H9 (cell line): ENCODE measurements at regions not wholly inside any gene's neighbourhood (a gene's known extent, or its start where the extent isn't known, plus 50 kb on each side); places are given as distances from the start of the nearest gene placed in this dataset.

Experiments
- DNase-seq: peaks from one replicate; pipeline ENCODE4 v3.0.0-alpha.2; 2017
- H2AFZ ChIP-seq: one replicate; pipeline ENCODE4 v1.6.1; 2013; ENCODE audit warnings: mild to moderate bottlenecking, low read length, control low read depth, moderate library complexity
- H2AK5ac ChIP-seq: 2 replicates; pipeline ENCODE4 v1.6.1; 2013; ENCODE audit warnings: low read length, control low read depth, mixed read lengths; ENCODE audit not compliant: insufficient read length
- H2BK120ac ChIP-seq: one replicate; pipeline ENCODE4 v1.6.1; 2013; ENCODE audit warnings: low read depth, mild to moderate bottlenecking, low read length, control low read depth, inconsistent platforms; ENCODE audit not compliant: poor library complexity, severe bottlenecking
- H2BK12ac ChIP-seq: 2 replicates; pipeline ENCODE4 v1.6.1; 2013; ENCODE audit warnings: low read length, control low read depth, mixed read lengths, low read depth; ENCODE audit not compliant: insufficient read length
- H2BK15ac ChIP-seq: 2 replicates; pipeline ENCODE4 v1.6.1; 2013; ENCODE audit warnings: low read depth, low read length, control low read depth
- H2BK20ac ChIP-seq: one replicate; pipeline ENCODE4 v1.6.1; 2013; ENCODE audit warnings: low read depth, mild to moderate bottlenecking, low read length, control low read depth, inconsistent platforms; ENCODE audit not compliant: poor library complexity, severe bottlenecking
- H2BK5ac ChIP-seq: 2 replicates; pipeline ENCODE4 v1.6.1; 2013; ENCODE audit warnings: low read length, control low read depth, mixed read lengths; ENCODE audit not compliant: insufficient read length
- H3K14ac ChIP-seq: 2 replicates; pipeline ENCODE4 v1.6.1; 2013; ENCODE audit warnings: low read length, control low read depth; ENCODE audit not compliant: insufficient read depth
- H3K18ac ChIP-seq: 2 replicates; pipeline ENCODE4 v1.6.1; 2013; ENCODE audit warnings: low read depth, mild to moderate bottlenecking, mixed read lengths, low read length, control low read depth; ENCODE audit not compliant: insufficient read length
- H3K23ac ChIP-seq: 2 replicates; pipeline ENCODE4 v1.6.1; 2013; ENCODE audit warnings: low read length, control low read depth, mixed read lengths, low read depth; ENCODE audit not compliant: insufficient read length
- H3K23me2 ChIP-seq: 2 replicates; pipeline ENCODE4 v1.6.1; 2013; ENCODE audit warnings: low read depth, mild to moderate bottlenecking, mixed read lengths, low read length, control low read depth; ENCODE audit not compliant: insufficient read length, poor library complexity, severe bottlenecking
- H3K27ac ChIP-seq: 2 replicates; pipeline ENCODE4 v1.5.1; 2013; ENCODE audit warnings: low read length, control low read depth, mixed read lengths, low read depth; ENCODE audit not compliant: insufficient read length
- H3K27me3 ChIP-seq: 2 replicates; pipeline ENCODE4 v1.6.1; 2013; ENCODE audit warnings: low read length, control low read depth, inconsistent platforms; ENCODE audit not compliant: insufficient read depth
- H3K4ac ChIP-seq: 2 replicates; pipeline ENCODE4 v1.6.1; 2013; ENCODE audit warnings: low read depth, mild to moderate bottlenecking, control low read depth, inconsistent platforms, low read length, moderate library complexity
- H3K4me1 ChIP-seq: 2 replicates; pipeline ENCODE4 v1.6.1; 2013; ENCODE audit warnings: low read length, control low read depth, inconsistent platforms; ENCODE audit not compliant: insufficient read depth
- H3K4me2 ChIP-seq: 2 replicates; pipeline ENCODE4 v1.6.1; 2013; ENCODE audit warnings: low read length, control low read depth, mixed read lengths; ENCODE audit not compliant: insufficient read length, insufficient read depth
- H3K56ac ChIP-seq: 2 replicates; pipeline ENCODE4 v1.6.1; 2013; ENCODE audit warnings: low read depth, mild to moderate bottlenecking, mixed read lengths, low read length, control low read depth; ENCODE audit not compliant: insufficient read length
- H3K79me1 ChIP-seq: 2 replicates; pipeline ENCODE4 v1.6.1; 2013; ENCODE audit warnings: low read depth, mild to moderate bottlenecking, moderate library complexity, low read length, control low read depth, inconsistent platforms; ENCODE audit not compliant: insufficient read depth, poor library complexity, severe bottlenecking
- H3K79me2 ChIP-seq: 2 replicates; pipeline ENCODE4 v1.6.1; 2013; ENCODE audit warnings: low read length, control low read depth, inconsistent platforms; ENCODE audit not compliant: insufficient read depth
- H3K9ac ChIP-seq: 2 replicates; pipeline ENCODE4 v1.6.1; 2013; ENCODE audit warnings: low read length, control low read depth, mixed read lengths; ENCODE audit not compliant: insufficient read length; ENCODE audit errors: extremely low read depth
- H3K9me3 ChIP-seq: one replicate; pipeline ENCODE4 v1.6.1; 2013; ENCODE audit warnings: low read depth, low read length, inconsistent platforms; ENCODE audit not compliant: control insufficient read depth
- H3T11ph ChIP-seq: one replicate; pipeline ENCODE4 v1.6.1; 2013; ENCODE audit warnings: mild to moderate bottlenecking, low read length, control low read depth, inconsistent platforms
- H4K20me1 ChIP-seq: one replicate; pipeline ENCODE4 v1.6.1; 2013; ENCODE audit not compliant: control insufficient read depth, insufficient read length, insufficient read depth
- H4K5ac ChIP-seq: 2 replicates; pipeline ENCODE4 v1.6.1; 2013; ENCODE audit warnings: low read depth, mild to moderate bottlenecking, mixed read lengths, low read length, control low read depth; ENCODE audit not compliant: insufficient read length
- H4K8ac ChIP-seq: replicated peaks from 2 replicates; pipeline ENCODE4 v1.6.1; 2013; ENCODE audit warnings: low read length, control low read depth, mixed read lengths, low read depth; ENCODE audit not compliant: insufficient read length
- H4K91ac ChIP-seq: 2 replicates; pipeline ENCODE4 v1.6.1; 2013; ENCODE audit warnings: low read depth, mild to moderate bottlenecking, moderate library complexity, mixed read lengths, low read length, control low read depth; ENCODE audit not compliant: insufficient read length
- H3K27ac Mint-ChIP-seq, 3 experiments: 2 replicates in 2 of 3; 3 replicates in 1 of 3; pipeline ENCODE4 v1.8.0; 2020 to 2021; ENCODE audit warnings: mixed read lengths in 3 of 3, mild to moderate bottlenecking in 1 of 3, moderate library complexity in 1 of 3
- H3K27me3 Mint-ChIP-seq: 2 replicates; pipeline ENCODE4 v1.8.0; 2021; ENCODE audit warnings: low read depth, mild to moderate bottlenecking, moderate library complexity, mixed read lengths
- H3K36me3 Mint-ChIP-seq, 3 experiments: 2 replicates in 2 of 3; 3 replicates in 1 of 3; pipeline ENCODE4 v1.8.0; 2020 to 2021; ENCODE audit warnings: low read depth in 3 of 3, mixed read lengths in 3 of 3; ENCODE audit not compliant: insufficient read depth in 1 of 3
- H3K4me1 Mint-ChIP-seq, 2 experiments: 2 replicates each; pipeline ENCODE4 v1.8.0; 2020; ENCODE audit warnings: mixed read lengths in 2 of 2
- H3K4me3 Mint-ChIP-seq, 2 experiments: 2 replicates in 1 of 2; 3 replicates in 1 of 2; pipeline ENCODE4 v1.8.0; 2020 to 2021; ENCODE audit warnings: mild to moderate bottlenecking in 2 of 2, mixed read lengths in 2 of 2, moderate library complexity in 1 of 2
- H3K9me3 Mint-ChIP-seq, 2 experiments: 2 replicates in 1 of 2; 3 replicates in 1 of 2; pipeline ENCODE4 v1.8.0; 2020; ENCODE audit warnings: mild to moderate bottlenecking in 2 of 2, mixed read lengths in 2 of 2, moderate library complexity in 1 of 2
- CTCF ChIP-seq: fragments of 200-600 bp; sonication (generic); conservative IDR thresholded peaks from 3 replicates; pipeline ENCODE4 v1.8.0; 2021; ENCODE audit warnings: antibody characterized with exemption, mild to moderate bottlenecking
- WGBS: extraction: QIAGEN DNeasy Blood & Tissue Kit; methylation state at CpG from one replicate; pipeline ENCODE4 v1.1.7; 2013; ENCODE audit warnings: missing lambda C conversion rate, low lambda C conversion rate, mixed read lengths; ENCODE audit not compliant: insufficient read length; ENCODE audit errors: extremely low coverage; 5-methylcytosine and 5-hydroxymethylcytosine counted together

- H3K9me3 ChIP-seq, result no peaks in the 10 kb centered on the region
- H4K91ac ChIP-seq, result no peak overlapping the region
- H2BK5ac ChIP-seq, result no peak overlapping the region
- H3K79me2 ChIP-seq, result no peaks in the 10 kb centered on the region
- H2AK5ac ChIP-seq, result no peak overlapping the region
- H3K18ac ChIP-seq, result no peak overlapping the region
- H3T11ph ChIP-seq, result no peak overlapping the region
- no peak overlapping the region for H4K5ac ChIP-seq
- Mint-ChIP-seq H3K27me3 (peaks cover 11% of the 10 kb centered on the region), H3K9me3 (no peaks in the 10 kb centered on the region; a peak in 1 of 5 replicates), H3K4me1 (peaks cover 2 to 6% of the 10 kb centered on the region in 2 experiments), H3K27ac (peak overlapping the region in 1 of 3 experiments; percentile 37; a peak in 1 of 7 replicates), H3K36me3 (no peaks in the 10 kb centered on the region), H3K4me3 (no peak overlapping the region)
- no peaks in the 10 kb centered on the region for H3K79me1 ChIP-seq
- DNase-seq, result no peak
- no peak overlapping the region for H2BK120ac ChIP-seq
- H3K23me2 ChIP-seq, result no peaks in the 10 kb centered on the region
- no peaks in the 10 kb centered on the region for H4K20me1 ChIP-seq
- no peak overlapping the region for H3K27ac ChIP-seq
- no peak overlapping the region for H3K56ac ChIP-seq
- no peaks in the 10 kb centered on the region for H3K27me3 ChIP-seq
- no peak overlapping the region for H3K23ac ChIP-seq
- H2BK15ac ChIP-seq, result no peak overlapping the region
- H3K4ac ChIP-seq, result no peak overlapping the region
- no peak overlapping the region for H2AFZ ChIP-seq
- H3K4me2 ChIP-seq, result no peak overlapping the region
- H4K8ac ChIP-seq, result no peak overlapping the region
- no peak for TF ChIP-seq CTCF
- H3K9ac ChIP-seq, result no peak overlapping the region
- no peaks in the 10 kb centered on the region for H3K4me1 ChIP-seq
- no peak overlapping the region for H3K14ac ChIP-seq
- H2BK20ac ChIP-seq, result no peak overlapping the region
- no peak overlapping the region for H2BK12ac ChIP-seq
- no CpG with 5 or more reads among the region's 13 CpGs for WGBS
Observed at GRCh38 chr13:30133554-30133912, 173.8 kb downstream of the KATNAL1 start.
